GM18520 (cell line): ENCODE measurements at regions not wholly inside any gene's neighbourhood (a gene's known extent, or its start where the extent isn't known, plus 50 kb on each side); places are given as distances from the start of the nearest gene placed in this dataset.

Experiments
- ATAC-seq: cut with Tn5 transposase; IDR thresholded peaks from one replicate; pipeline ENCODE4 v1.9.1; 2021; ENCODE audit not compliant: unreplicated experiment

- peak; percentile 66 for ATAC-seq
Measured at GRCh38 chr5:88666761-88667495, 216.1 kb downstream of the MEF2C start.

GRCh38 chr5:88665750-88666215, 217.2 kb downstream of the MEF2C start:
- no peak for ATAC-seq

GRCh38 chr5:88664645-88665044, 218.3 kb downstream of the MEF2C start:
- no peak for ATAC-seq

GRCh38 chr5:88663793-88664216, 219.2 kb downstream of the MEF2C start:
- ATAC-seq = no peak

- ATAC-seq = no peak
Measured at GRCh38 chr5:88662846-88663245, 220.1 kb downstream of the MEF2C start.

- no peak for ATAC-seq
Measured at GRCh38 chr5:88661806-88662207, 221.2 kb downstream of the MEF2C start.

- ATAC-seq = peak; percentile 60
Measured at GRCh38 chr5:88660947-88661805, 221.8 kb downstream of the MEF2C start.

- peak; percentile 24 for ATAC-seq
Measured at GRCh38 chr5:88660264-88660946, 222.6 kb downstream of the MEF2C start.

GRCh38 chr5:88659529-88660263, 223.3 kb downstream of the MEF2C start:
- peak; percentile 29 for ATAC-seq

- ATAC-seq = no peak
Measured at GRCh38 chr5:88658886-88659285, 224.1 kb downstream of the MEF2C start.

- ATAC-seq = no peak
Measured at GRCh38 chr5:88657906-88658775, 224.8 kb downstream of the MEF2C start.

GRCh38 chr5:88657136-88657535, 225.8 kb downstream of the MEF2C start:
- ATAC-seq = no peak

- ATAC-seq = no peak
Measured at GRCh38 chr5:88656221-88656950, 226.6 kb downstream of the MEF2C start.

- no peak for ATAC-seq
Measured at GRCh38 chr5:88653471-88653870, 229.5 kb downstream of the MEF2C start.

GRCh38 chr5:88647901-88648300, 235.1 kb downstream of the MEF2C start:
- no peak for ATAC-seq

- no peak for ATAC-seq
Measured at GRCh38 chr5:88646866-88647265, 236.1 kb downstream of the MEF2C start.

GRCh38 chr5:88644676-88645075, 238.3 kb downstream of the MEF2C start:
- ATAC-seq = no peak

GRCh38 chr5:88643315-88643714, 239.7 kb downstream of the MEF2C start:
- ATAC-seq = no peak

GRCh38 chr5:88634014-88634413, 249.0 kb downstream of the MEF2C start:
- ATAC-seq = no peak
